Endothelial cell of umbilical vein (primary cell): ENCODE measurements at regions not wholly inside any gene's neighbourhood (a gene's known extent, or its start where the extent isn't known, plus 50 kb on each side); places are given as distances from the start of the nearest gene placed in this dataset.

Experiments used
- BruUV-seq: library from RNA; stranded (reverse); fragments of 400-500 nt; replicated peaks from 2 replicates; lab custom pipeline; 2021; lab: Mats Ljungman, UMichigan
- CTCF ChIA-PET: fragments of 300-600, 350-600 bp; sonication (Branson Sonifier 250); formaldehyde crosslinking; loops from one replicate; lab custom pipeline; 2021; ENCODE audit warnings: antibody characterized with exemption, inconsistent platforms; lab: Charles Lee
- POLR2A ChIA-PET: fragments of 300-600, 350-600 bp; sonication (Branson Sonifier 250); formaldehyde crosslinking; loops from one replicate; lab custom pipeline; 2021; ENCODE audit warnings: antibody characterized with exemption, inconsistent platforms; lab: Charles Lee
- DNase-seq: peaks from one replicate; pipeline ENCODE4 v3.0.0-alpha.2; 2011; ENCODE audit warnings: low read depth, low spot score
- FAIRE-seq: peaks from 2 replicates; lab custom pipeline; 2011; peaks lifted over from hg19 to GRCh38; lab: Jason Lieb, UNC
- H2AFZ ChIP-seq: 2 replicates; pipeline ENCODE4 v1.6.0; 2012; ENCODE audit warnings: low read depth, low read length, control low read depth, inconsistent platforms
- H3K27ac ChIP-seq: 2 replicates; pipeline ENCODE4 v1.5.1; 2011; ENCODE audit warnings: low read depth, mild to moderate bottlenecking, control low read depth, low read length, moderate library complexity; ENCODE audit not compliant: insufficient read depth
- H3K27me3 ChIP-seq, 2 experiments: 2 replicates each; pipeline versions ENCODE4 v1.6.0 to v1.6.1; 2011; ENCODE audit warnings: low read length in 2 of 2, mixed read lengths in 1 of 2; ENCODE audit not compliant: control insufficient read depth in 2 of 2, insufficient read depth in 2 of 2
- H3K36me3 ChIP-seq, 2 experiments: 2 replicates in 1 of 2; 3 replicates in 1 of 2; pipeline ENCODE4 v1.5.1; 2011; ENCODE audit warnings: low read length in 2 of 2, mild to moderate bottlenecking in 1 of 2, moderate library complexity in 1 of 2; ENCODE audit not compliant: control insufficient read depth in 2 of 2, insufficient read depth in 2 of 2; ENCODE audit errors: extremely low read depth in 1 of 2
- H3K4me1 ChIP-seq: 3 replicates; pipeline ENCODE4 v1.5.1; 2011; ENCODE audit warnings: mild to moderate bottlenecking, low read length; ENCODE audit not compliant: control insufficient read depth, insufficient read depth; ENCODE audit errors: extremely low read depth
- H3K4me2 ChIP-seq: 2 replicates; pipeline ENCODE4 v1.6.1; 2011; ENCODE audit warnings: low read length, control low read depth, mixed read lengths; ENCODE audit not compliant: insufficient read depth
- H3K4me3 ChIP-seq, 3 experiments: fragments of 200-600 bp in 1 of 3; sonication (generic), shearing (Covaris generic) in 1 of 3; replicated peaks in 1 of 3; 2 replicates each; pipeline ENCODE4 v1.5.1; 2011 to 2016; ENCODE audit warnings: control low read depth in 3 of 3, low read length in 3 of 3, mild to moderate bottlenecking in 2 of 3, inconsistent platforms in 1 of 3, low read depth in 1 of 3, moderate library complexity in 1 of 3; ENCODE audit not compliant: insufficient read depth in 1 of 3
- H3K79me2 ChIP-seq: 2 replicates; pipeline ENCODE4 v1.6.0; 2012; ENCODE audit warnings: low read length, inconsistent platforms; ENCODE audit not compliant: control insufficient read depth, insufficient read depth
- H3K9ac ChIP-seq: replicated peaks from 2 replicates; pipeline ENCODE3; 2011; ENCODE audit warnings: low read length, control low read depth; ENCODE audit not compliant: insufficient read depth; ENCODE audit errors: extremely low read depth
- H3K9me1 ChIP-seq: replicated peaks from 3 replicates; pipeline ENCODE4 v1.6.0; 2011; ENCODE audit warnings: mild to moderate bottlenecking, low read length; ENCODE audit not compliant: control insufficient read depth, insufficient read depth; ENCODE audit errors: extremely low read depth
- H3K9me3 ChIP-seq: replicated peaks from 2 replicates; pipeline ENCODE4 v1.5.1; 2012; ENCODE audit warnings: low read length, inconsistent platforms; ENCODE audit not compliant: control insufficient read depth, insufficient read depth
- H4K20me1 ChIP-seq: replicated peaks from 2 replicates; pipeline ENCODE3; 2011; ENCODE audit warnings: mild to moderate bottlenecking, low read length; ENCODE audit not compliant: control insufficient read depth, insufficient read depth; ENCODE audit errors: extremely low read depth
- CTCF ChIP-seq, 2 donors: IDR thresholded peaks; 1 replicate in 1 of 2; 2 replicates in 1 of 2; pipeline ENCODE4 v1.5.1; 2011; ENCODE audit warnings: low read length in 2 of 2, mild to moderate bottlenecking in 2 of 2, moderate library complexity in 2 of 2, control low read depth in 1 of 2, inconsistent platforms in 1 of 2, low read depth in 1 of 2; ENCODE audit not compliant: insufficient read depth in 1 of 2; ENCODE audit errors: extremely low read depth in 1 of 2
- FOS ChIP-seq: IDR thresholded peaks from 2 replicates; pipeline ENCODE4 v1.6.1; 2011; ENCODE audit warnings: mild to moderate bottlenecking, low read length, moderate library complexity, borderline replicate concordance; ENCODE audit not compliant: insufficient read depth
- GATA2 ChIP-seq: IDR thresholded peaks from 2 replicates; pipeline ENCODE4 v1.7.0; 2011; ENCODE audit warnings: low read depth, mild to moderate bottlenecking, moderate library complexity, mixed read lengths, low read length; ENCODE audit not compliant: insufficient read length, insufficient read depth
- MYC ChIP-seq: IDR thresholded peaks from one replicate; pipeline ENCODE4 v1.6.1; 2011; ENCODE audit warnings: mild to moderate bottlenecking, low read depth, low read length
- POLR2AphosphoS5 ChIP-seq: IDR thresholded peaks from 2 replicates; pipeline ENCODE4 v1.6.1; 2012; ENCODE audit warnings: low read depth, mild to moderate bottlenecking, control low read depth, low read length, moderate library complexity; ENCODE audit not compliant: insufficient read depth
- dilution Hi-C: fragments of 300-500 bp; cut with MboI; formaldehyde crosslinking; loops from one replicate; pipeline ENCODE4 v1.15.0; 2019; ENCODE audit warnings: low sequenced_read_pairs; ENCODE audit not compliant: extremely low pct_ligation_motif_present
- intact Hi-C: fragments of 100-400 bp; cut with micrococcal nuclease; formaldehyde crosslinking; loops from one replicate; pipeline ENCODE4 v1.10.0; 2022

GRCh38 chr15:100720406-100720967 lies 118.1 kb downstream of the ASB7 start:
- Histone ChIP-seq H4K20me1 (no peaks in the 10 kb centered on the region), H3K4me3 (no peak overlapping the region), H2AFZ (no peak overlapping the region), H3K9me1 (no peaks in the 10 kb centered on the region), H3K4me1 (peaks cover 27% of the 10 kb centered on the region), H3K27ac (peak overlapping the region; percentile 82), H3K36me3 (no peaks in the 10 kb centered on the region), H3K9me3 (no peaks in the 10 kb centered on the region), H3K79me2 (no peaks in the 10 kb centered on the region), H3K9ac (peak overlapping the region; percentile 18), H3K27me3 (no peaks in the 10 kb centered on the region), H3K4me2 (no peak overlapping the region)
- CTCF ChIA-PET = interaction anchor here (1.0 to 2.7 kb wide), 3 partner anchors 9 to 288 kb away, joined by 3 to 10 read pairs (median 5); no protein-coding TSS in a partner anchor
- no TSS peak for BruUV-seq
- POLR2A ChIA-PET = no interaction called here
- intact Hi-C loops = loop anchor here (5.0 kb wide), 2 partner anchors 152 to 557 kb away; partner anchors contain the start of gene SELENOS
- TF ChIP-seq MYC (no peak), GATA2 (no peak), FOS (no peak), POLR2AphosphoS5 (no peak), CTCF (IDR thresholded peaks at IDR 0.05; ENCODE audit: extremely low read depth in 1 of 2, insufficient read depth in 1 of 2, low read depth in 1 of 2, low read length in 2 of 2) (no peak)
- dilution Hi-C loops = no loop called here
- no peak for DNase-seq
- FAIRE-seq = no peak
